Astrocyte of the cerebellum (primary cell): ENCODE measurements at regions not wholly inside any gene's neighbourhood (a gene's known extent, or its start where the extent isn't known, plus 50 kb on each side); places are given as distances from the start of the nearest gene placed in this dataset.

Experiments
- DNase-seq: peaks from one replicate; pipeline ENCODE4 v3.0.0-alpha.2; 2011; ENCODE audit warnings: low read depth
- H3K4me3 ChIP-seq: 2 replicates; pipeline ENCODE4 v1.5.1; 2011; ENCODE audit warnings: mild to moderate bottlenecking, low read depth, low read length, moderate library complexity
- in situ Hi-C: cut with HindIII; loops from 2 replicates; pipeline ENCODE4 v1.10.0; 2017; ENCODE audit warnings: low sequenced_read_pairs
- TF ChIP-seq, protein P1 (sequence below): IDR thresholded peaks from 2 replicates; pipeline ENCODE4 v1.5.1; 2012; ENCODE audit warnings: low read length, low read depth, moderate library complexity, mild to moderate bottlenecking; ENCODE audit errors: missing control alignments

DNA sequence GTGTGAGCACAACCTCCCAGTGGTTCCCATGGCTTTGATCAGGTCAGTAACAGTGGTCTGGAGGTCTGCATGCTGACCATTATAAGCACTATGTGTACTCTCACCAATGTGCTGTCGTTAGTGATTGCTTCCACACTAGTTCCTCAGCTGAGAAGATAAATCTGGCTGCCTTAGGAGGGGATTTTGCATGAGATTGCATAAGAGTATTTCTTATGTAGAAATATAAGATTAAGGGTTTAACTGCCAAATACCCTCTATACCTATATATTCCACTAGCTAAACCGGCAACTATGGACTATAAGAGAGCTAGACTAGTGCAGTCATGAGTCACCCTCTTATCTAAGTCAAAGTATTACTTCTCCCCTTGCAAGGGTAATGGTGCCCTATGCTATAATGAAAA, 580.2 kb downstream of the CDH11 start:
- in situ Hi-C loops: no loop called here
- H3K4me3 ChIP-seq: no peak overlapping the region
- DNase-seq: no peak
- TF ChIP-seq, protein P1, sequence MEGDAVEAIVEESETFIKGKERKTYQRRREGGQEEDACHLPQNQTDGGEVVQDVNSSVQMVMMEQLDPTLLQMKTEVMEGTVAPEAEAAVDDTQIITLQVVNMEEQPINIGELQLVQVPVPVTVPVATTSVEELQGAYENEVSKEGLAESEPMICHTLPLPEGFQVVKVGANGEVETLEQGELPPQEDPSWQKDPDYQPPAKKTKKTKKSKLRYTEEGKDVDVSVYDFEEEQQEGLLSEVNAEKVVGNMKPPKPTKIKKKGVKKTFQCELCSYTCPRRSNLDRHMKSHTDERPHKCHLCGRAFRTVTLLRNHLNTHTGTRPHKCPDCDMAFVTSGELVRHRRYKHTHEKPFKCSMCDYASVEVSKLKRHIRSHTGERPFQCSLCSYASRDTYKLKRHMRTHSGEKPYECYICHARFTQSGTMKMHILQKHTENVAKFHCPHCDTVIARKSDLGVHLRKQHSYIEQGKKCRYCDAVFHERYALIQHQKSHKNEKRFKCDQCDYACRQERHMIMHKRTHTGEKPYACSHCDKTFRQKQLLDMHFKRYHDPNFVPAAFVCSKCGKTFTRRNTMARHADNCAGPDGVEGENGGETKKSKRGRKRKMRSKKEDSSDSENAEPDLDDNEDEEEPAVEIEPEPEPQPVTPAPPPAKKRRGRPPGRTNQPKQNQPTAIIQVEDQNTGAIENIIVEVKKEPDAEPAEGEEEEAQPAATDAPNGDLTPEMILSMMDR: no peak

DNA sequence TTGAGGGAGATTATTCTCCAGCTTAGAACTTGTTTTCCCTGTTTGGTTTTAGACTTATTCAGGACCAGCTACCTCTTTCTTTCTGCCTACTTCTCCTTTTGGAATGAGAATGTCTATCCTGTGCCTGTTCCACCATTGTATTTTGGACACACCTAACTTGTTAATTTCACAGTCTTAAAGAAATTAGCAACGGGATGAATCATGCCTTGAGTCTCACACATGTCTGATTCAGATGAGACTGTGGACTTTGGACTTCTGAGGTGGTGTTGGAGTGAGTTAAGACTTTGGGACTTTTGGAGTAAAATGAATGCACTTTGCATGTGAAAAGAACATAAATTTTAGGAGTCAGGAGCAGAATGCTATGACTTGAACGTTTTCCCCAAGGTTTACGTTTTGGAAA, 581.4 kb downstream of the CDH11 start:
- no peak for DNase-seq
- H3K4me3 ChIP-seq: no peak overlapping the region
- TF ChIP-seq, protein P1: no peak
- in situ Hi-C loops: no loop called here

DNA sequence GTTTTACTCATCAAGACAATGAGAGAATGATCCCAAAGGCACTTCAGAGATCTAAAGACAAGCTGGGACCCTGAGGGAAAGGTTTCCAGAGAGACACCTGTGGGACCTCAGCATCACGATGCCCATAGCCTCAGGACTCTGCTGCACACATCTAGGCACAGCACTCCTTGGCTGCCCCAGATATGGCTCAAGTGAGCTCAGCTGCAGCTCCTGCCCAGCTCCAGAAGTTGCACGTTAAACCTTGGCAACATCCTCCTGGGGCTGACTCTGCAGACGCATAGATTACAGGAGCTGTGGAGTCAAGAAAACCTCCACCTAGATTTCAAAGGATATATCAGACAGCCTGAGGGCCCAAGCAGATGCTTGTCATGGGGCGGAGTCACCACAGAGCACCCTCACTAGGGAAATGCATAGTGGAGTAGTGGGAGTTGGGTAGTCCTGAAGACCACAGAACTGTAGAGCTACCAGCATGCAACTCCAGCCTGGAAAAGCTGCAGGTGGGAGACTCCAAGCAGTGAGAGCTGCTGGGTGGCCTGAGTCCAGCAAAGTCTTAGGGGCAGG, 582.0 kb downstream of the CDH11 start:
- DNase-seq: no peak
- TF ChIP-seq, protein P1: no peak
- H3K4me3 ChIP-seq: no peak overlapping the region
- in situ Hi-C loops: no loop called here

DNA sequence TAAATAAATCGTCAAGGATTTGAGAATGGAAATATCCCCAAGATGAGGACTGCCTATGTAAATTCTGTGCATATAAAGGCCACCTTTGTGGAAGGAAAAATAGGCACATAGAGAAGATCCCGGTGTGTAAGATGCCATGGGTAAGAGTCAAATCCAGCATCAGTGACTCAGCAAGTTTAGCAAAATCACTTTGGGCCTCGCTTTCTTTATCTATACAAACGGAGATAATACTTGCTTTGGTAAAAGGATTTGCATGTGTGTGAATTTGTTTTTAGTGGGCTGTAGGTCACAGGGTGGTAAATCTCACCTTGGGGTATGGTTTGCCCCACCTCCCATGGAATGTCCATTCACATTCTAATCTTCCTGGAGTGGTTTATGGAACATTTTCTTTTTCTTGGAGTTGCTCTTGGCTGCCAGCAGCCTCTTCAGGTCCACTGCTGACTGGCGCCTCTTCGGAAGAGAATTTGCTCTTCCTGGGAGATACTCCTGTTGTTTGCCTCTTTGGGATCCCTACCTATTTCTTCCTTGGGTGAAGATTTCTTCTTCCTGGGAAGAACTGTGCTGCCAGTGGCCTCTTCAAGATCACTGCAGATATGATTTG, 587.6 kb downstream of the CDH11 start:
- no peak for DNase-seq
- in situ Hi-C loops: no loop called here
- no peak overlapping the region for H3K4me3 ChIP-seq
- TF ChIP-seq, protein P1: no peak

DNA sequence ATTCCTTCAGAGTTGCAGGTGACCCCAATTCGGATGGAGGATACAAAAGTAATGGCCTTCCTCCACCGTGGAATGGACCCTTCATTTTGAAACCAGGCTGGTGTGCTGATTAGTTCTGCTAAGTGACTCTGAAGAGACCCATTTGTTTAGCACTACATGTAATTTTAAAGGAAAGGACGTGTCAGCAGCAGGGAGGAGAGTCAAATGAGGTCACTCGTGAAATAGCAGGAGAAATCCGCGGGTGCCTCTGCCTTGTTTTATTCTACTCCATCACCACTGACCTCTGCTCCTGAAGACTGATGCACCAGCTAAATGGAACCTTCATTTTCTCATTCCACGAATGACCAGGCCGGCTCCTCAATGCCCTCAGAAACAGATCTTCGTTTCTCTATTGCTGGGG, 589.2 kb downstream of the CDH11 start:
- in situ Hi-C loops: no loop called here
- H3K4me3 ChIP-seq: no peak overlapping the region
- no peak for DNase-seq
- TF ChIP-seq, protein P1: no peak

DNA sequence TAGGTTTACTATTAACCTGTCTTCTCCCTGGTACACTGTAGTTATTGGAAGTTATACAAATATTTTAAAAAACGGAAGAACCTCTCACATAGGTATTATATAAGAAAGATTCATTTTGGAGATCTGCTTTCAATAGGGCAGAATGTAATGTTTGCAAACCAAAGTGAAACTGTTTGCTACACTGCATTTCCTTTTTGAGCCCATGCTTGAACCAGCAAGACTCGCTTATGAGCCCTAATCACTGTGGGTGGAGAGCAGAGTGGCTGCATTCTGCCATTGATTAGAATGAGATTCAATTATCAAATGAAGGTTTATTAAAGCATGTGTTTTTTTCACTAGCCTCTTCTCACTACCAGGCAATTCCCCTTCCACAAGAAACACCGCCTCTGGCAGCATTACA, 589.7 kb downstream of the CDH11 start:
- DNase-seq: no peak
- in situ Hi-C loops: no loop called here
- no peak overlapping the region for H3K4me3 ChIP-seq
- TF ChIP-seq, protein P1: no peak

DNA sequence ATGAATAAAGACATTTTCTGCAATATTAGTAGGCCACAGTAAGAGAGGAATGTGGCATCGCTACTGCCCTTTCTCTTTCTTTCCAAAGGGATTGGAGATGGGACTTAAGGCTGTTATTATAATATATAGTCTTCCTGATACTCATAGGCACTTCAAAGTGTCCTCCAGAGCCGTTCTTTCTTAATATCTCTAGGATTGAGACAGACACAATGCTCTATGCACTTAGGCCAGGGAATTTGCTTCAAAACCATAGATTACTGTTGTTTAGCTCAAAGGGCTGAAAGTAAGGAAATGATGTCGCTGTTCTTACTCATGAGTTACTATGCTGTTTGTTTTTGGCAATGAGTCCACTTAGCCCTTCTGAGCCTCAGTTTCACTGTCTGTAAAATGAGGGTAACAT, 590.5 kb downstream of the CDH11 start:
- H3K4me3 ChIP-seq: no peak overlapping the region
- TF ChIP-seq, protein P1: no peak
- DNase-seq: no peak
- in situ Hi-C loops: no loop called here
